ENCODE measurements at regions not wholly inside any gene's neighbourhood (a gene's known extent, or its start where the extent isn't known, plus 50 kb on each side); places are given as distances from the start of the nearest gene placed in this dataset.

DNA sequence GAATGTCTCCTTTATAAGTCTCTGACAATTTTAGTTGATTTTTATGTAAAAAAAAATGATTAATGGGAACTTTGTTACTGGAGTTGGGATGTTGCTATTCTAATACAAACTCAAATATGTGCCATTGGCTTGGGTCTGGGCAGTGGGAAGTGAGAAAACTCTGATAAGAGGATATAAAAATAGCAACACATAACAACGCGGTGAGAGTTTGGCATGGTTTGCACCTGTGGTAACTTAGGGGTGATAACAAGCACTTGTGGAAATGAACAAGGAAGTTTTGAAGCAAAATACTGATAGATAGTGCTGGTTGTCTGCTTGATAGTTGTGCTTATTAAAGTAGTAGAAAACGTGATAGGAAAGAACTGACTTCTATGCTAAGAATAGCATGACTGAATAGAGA, 743.3 kb upstream of the AGA start:
- H3K27me3 Mint-ChIP-seq (ENCODE audit: low read depth in 3 of 3): peaks cover 0 to 1% (median 0%) of the 10 kb centered on the region in 3 donors
- H3K9me3 Mint-ChIP-seq: peaks cover 2 to 8% (median 4%) of the 10 kb centered on the region in 7 donors
- Histone ChIP-seq H3K4me1 (ENCODE audit: control insufficient read depth in 1 of 2, insufficient read depth in 2 of 2, low read length in 2 of 2) (no peaks in the 10 kb centered on the region), H3K4me2 (replicated peaks; ENCODE audit: extremely low read depth, low read length, poor library complexity, severe bottlenecking) (no peak overlapping the region), H3K27me3 (ENCODE audit: control insufficient read depth in 2 of 2, insufficient read depth in 2 of 2, low read length in 2 of 2) (no peaks in the 10 kb centered on the region), H4K20me1 (ENCODE audit: insufficient read depth, low read length) (no peaks in the 10 kb centered on the region), H3K9ac (ENCODE audit: insufficient read depth, low read length, poor library complexity, severe bottlenecking) (no peak overlapping the region), H3K27ac (ENCODE audit: low read depth in 1 of 2, low read length in 2 of 2) (no peak overlapping the region), H3K9me3 (replicated peaks in 1 of 2; ENCODE audit: control insufficient read depth in 1 of 2, insufficient read depth in 1 of 2, low read length in 2 of 2) (peaks cover 0 to 6% of the 10 kb centered on the region in 2 donors), H3K36me3 (replicated peaks in 1 of 2; ENCODE audit: control insufficient read depth in 1 of 2, insufficient read depth in 2 of 2, low read length in 2 of 2) (no peaks in the 10 kb centered on the region), H2AFZ (ENCODE audit: insufficient read depth, low read depth, low read length, poor library complexity, severe bottlenecking) (no peak overlapping the region), H3K79me2 (ENCODE audit: insufficient read depth, low read length) (no peaks in the 10 kb centered on the region), H3K4me3 (replicated peaks in 1 of 3; ENCODE audit: low read depth in 2 of 3, low read length in 3 of 3) (no peak overlapping the region)
- intact Hi-C loops (cut with micrococcal nuclease): no loop called here
- H3K27ac Mint-ChIP-seq: no peak overlapping the region
- 0% methylated on average over 2 of the region's 3 CpGs for WGBS (ENCODE audit: insufficient coverage)
- TF ChIP-seq, protein P1, sequence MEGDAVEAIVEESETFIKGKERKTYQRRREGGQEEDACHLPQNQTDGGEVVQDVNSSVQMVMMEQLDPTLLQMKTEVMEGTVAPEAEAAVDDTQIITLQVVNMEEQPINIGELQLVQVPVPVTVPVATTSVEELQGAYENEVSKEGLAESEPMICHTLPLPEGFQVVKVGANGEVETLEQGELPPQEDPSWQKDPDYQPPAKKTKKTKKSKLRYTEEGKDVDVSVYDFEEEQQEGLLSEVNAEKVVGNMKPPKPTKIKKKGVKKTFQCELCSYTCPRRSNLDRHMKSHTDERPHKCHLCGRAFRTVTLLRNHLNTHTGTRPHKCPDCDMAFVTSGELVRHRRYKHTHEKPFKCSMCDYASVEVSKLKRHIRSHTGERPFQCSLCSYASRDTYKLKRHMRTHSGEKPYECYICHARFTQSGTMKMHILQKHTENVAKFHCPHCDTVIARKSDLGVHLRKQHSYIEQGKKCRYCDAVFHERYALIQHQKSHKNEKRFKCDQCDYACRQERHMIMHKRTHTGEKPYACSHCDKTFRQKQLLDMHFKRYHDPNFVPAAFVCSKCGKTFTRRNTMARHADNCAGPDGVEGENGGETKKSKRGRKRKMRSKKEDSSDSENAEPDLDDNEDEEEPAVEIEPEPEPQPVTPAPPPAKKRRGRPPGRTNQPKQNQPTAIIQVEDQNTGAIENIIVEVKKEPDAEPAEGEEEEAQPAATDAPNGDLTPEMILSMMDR (IDR thresholded peaks at IDR 0.05): no peak
- H3K4me1 Mint-ChIP-seq: no peaks in the 10 kb centered on the region
- no peak for DNase-seq
- H3K36me3 Mint-ChIP-seq: no peaks in the 10 kb centered on the region
- H3K4me3 Mint-ChIP-seq: no peak overlapping the region

- no peaks in the 10 kb centered on the region for H3K4me1 ChIP-seq (ENCODE audit: control insufficient read depth in 1 of 2, insufficient read depth in 2 of 2, low read length in 2 of 2)
- no peak overlapping the region for H3K27ac ChIP-seq (ENCODE audit: low read depth in 1 of 2, low read length in 2 of 2)
- H3K79me2 ChIP-seq (ENCODE audit: insufficient read depth, low read length): no peaks in the 10 kb centered on the region
- no peak overlapping the region for H3K9ac ChIP-seq (ENCODE audit: insufficient read depth, low read length, poor library complexity, severe bottlenecking)
- H4K20me1 ChIP-seq (ENCODE audit: insufficient read depth, low read length): no peaks in the 10 kb centered on the region
- H3K4me3 ChIP-seq (replicated peaks in 1 of 3; ENCODE audit: low read depth in 2 of 3, low read length in 3 of 3): no peak overlapping the region
- Mint-ChIP-seq H3K36me3 (no peaks in the 10 kb centered on the region), H3K4me1 (no peaks in the 10 kb centered on the region), H3K4me3 (no peak overlapping the region), H3K27ac (no peak overlapping the region), H3K27me3 (ENCODE audit: low read depth in 3 of 3) (peaks cover 0 to 1% (median 0%) of the 10 kb centered on the region in 3 donors), H3K9me3 (peaks cover 2 to 13% (median 10%) of the 10 kb centered on the region in 7 donors)
- peaks cover 8 to 15% of the 10 kb centered on the region in 2 donors for H3K9me3 ChIP-seq (replicated peaks in 1 of 2; ENCODE audit: control insufficient read depth in 1 of 2, insufficient read depth in 1 of 2, low read length in 2 of 2)
- H3K36me3 ChIP-seq (replicated peaks in 1 of 2; ENCODE audit: control insufficient read depth in 1 of 2, insufficient read depth in 2 of 2, low read length in 2 of 2): no peaks in the 10 kb centered on the region
- no peak for DNase-seq
- H3K27me3 ChIP-seq (ENCODE audit: control insufficient read depth in 2 of 2, insufficient read depth in 2 of 2, low read length in 2 of 2): no peaks in the 10 kb centered on the region
- intact Hi-C loops (cut with micrococcal nuclease): no loop called here
- TF ChIP-seq, protein P1 (IDR thresholded peaks at IDR 0.05): no peak
- H2AFZ ChIP-seq (ENCODE audit: insufficient read depth, low read depth, low read length, poor library complexity, severe bottlenecking): no peak overlapping the region
- no peak overlapping the region for H3K4me2 ChIP-seq (replicated peaks; ENCODE audit: extremely low read depth, low read length, poor library complexity, severe bottlenecking)
Observed at GRCh38 chr4:178192611-178193010, 750.4 kb upstream of the AGA start.

All from CD14-positive monocyte (primary cell).